ENCODE measurements at regions not wholly inside any gene's neighbourhood (a gene's known extent, or its start where the extent isn't known, plus 50 kb on each side); places are given as distances from the start of the nearest gene placed in this dataset.
"Not testable (repeated sequence)": the region's sequence is repeated elsewhere in the genome, so short reads cannot be mapped to it uniquely, and the experiment has no call there.

DNA sequence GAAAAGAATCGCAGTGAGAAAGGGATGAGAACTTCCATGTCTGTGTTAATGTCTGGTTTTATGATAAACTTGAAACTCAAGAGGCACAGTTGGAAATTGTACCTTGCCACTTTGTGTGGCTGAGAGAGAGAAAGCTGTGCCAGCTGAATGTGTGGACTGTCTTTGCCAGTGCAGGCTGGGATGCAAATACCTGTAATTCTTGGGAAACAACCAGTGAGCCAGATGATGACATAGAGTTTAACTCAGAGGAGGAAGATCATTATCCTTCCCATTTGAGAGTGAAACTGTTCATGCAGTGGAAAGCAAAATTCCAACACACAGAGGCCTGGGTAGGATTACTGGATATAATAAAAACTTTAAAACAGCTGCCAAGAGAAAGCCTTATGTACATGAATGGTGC is 141.5 kb upstream of the NPAP1 start:
- not testable (repeated sequence) for DNase-seq

DNA sequence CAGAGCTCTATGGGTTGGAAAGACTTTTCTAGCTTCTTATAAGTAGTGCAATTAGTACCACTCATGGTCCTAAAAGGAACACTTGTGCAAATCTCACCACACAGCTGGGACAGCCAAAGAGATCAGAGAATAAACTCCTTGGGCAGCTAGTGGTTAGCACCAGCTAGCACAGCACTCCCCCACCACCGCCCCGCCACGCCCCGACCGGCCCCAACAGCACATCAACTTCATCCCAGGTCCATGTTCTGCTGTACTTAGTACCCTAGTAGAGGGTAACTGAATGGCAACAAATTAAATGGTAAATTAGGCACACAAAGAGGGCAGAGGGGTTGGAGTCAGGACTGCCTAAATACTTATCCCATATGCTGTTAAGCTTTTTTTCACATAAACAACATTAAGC is 118.3 kb upstream of the NPAP1 start:
- DNase-seq, result not testable (repeated sequence)

DNA sequence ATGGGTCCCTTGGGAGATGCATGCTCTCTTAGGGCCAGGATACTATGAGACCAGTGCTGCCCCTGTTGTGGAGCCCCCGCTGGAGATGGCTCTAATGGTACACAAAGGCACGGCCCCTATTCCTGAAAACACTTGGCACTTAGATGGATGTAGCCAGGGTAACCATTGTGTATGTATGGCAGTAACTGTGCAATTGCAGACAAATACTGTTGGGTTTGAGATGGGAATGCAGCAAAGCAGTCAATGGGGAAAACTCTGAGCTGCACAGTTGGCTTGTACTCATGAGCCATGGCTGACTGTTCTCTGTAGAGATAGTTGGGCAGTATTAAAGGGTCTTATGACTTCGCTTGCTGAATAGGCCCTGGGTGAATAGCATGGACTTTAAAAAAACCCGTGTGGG is 67.9 kb upstream of the NPAP1 start:
- DNase-seq, result no peak

DNA sequence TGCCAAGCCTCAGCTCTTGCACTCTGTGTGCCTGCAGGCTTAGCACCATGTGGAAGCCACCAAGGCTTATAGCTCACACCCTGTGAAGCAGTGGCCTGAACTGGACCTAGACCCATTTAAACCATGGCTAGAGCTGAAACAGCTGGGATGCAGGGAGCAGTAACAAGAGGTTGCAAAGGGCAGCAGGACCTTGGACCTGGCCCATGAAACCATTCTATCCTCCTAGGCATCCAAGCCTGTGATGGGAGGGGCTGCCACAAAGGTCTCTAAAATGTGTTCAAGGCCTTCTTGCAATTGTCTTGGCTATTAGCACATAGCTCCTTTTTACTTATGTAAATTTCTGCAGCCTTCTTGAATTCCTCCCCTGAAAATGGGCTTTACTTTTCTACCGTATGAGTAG is 57.9 kb upstream of the NPAP1 start:
- no peak for DNase-seq

DNA sequence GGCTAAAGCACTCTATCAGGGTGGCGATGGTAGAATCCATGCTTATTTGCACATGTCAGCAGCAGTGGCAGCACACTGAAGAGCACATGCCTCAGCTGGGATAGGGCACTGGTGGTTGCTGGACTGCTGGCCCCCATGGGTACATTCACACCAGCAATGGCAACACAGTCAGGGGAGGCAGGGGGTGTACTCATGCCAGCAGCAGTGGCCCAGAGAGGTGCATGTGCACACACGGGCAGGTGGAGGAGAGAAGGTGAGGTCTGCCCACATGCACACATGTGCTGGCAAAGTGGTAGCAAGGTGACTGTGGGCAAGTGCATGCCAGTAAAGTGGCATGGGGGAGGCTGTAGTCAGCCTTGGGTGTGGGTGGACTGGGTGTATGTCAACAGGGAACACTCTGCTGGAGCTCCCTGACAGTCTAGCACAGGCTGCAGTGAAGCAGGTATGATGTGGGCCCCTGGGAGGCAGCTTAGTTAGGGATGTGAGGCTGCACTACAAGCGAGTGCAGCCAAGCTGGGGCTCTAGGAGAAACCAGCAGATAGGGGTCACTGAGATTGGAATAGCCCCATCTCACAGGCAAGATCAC is 53.9 kb upstream of the NPAP1 start:
- DNase-seq, result no peak

All from activated CD4-positive, alpha-beta T cell treated with anti-CD3 and anti-CD28 coated beads for 48 hours (primary cell).